GM12878 (cell line): ENCODE measurements at regions not wholly inside any gene's neighbourhood (a gene's known extent, or its start where the extent isn't known, plus 50 kb on each side); places are given as distances from the start of the nearest gene placed in this dataset.
"Not testable (repeated sequence)": the region's sequence is repeated elsewhere in the genome, so short reads cannot be mapped to it uniquely, and the experiment has no call there.

Experiments used
- ATAC-seq: fragments of 200-7000 bp; cut with Tn5 transposase; 3 replicates; pipeline ENCODE4 v1.9.1; 2020; ENCODE audit warnings: mild to moderate bottlenecking, moderate library complexity
- BruUV-seq: library from RNA; stranded (reverse); fragments of 400-500 nt; replicated peaks from 2 replicates; lab custom pipeline; 2021; lab: Mats Ljungman, UMichigan
- CTCF ChIA-PET: fragments of 300-600 bp; sonication (Branson Sonifier 250); formaldehyde crosslinking; extraction: SDS; loops from one replicate; lab custom pipeline; 2021; ENCODE audit warnings: inconsistent platforms; lab: Yijun Ruan, JAX
- POLR2A ChIA-PET: fragments of 350-600 bp; formaldehyde crosslinking; extraction: SDS; loops from one replicate; lab custom pipeline; 2021; ENCODE audit warnings: inconsistent platforms; lab: Charles Lee
- RAD21 ChIA-PET: fragments of 300-600 bp; sonication (Branson Sonifier 250); formaldehyde crosslinking; loops from one replicate; lab custom pipeline; 2023; ENCODE audit warnings: antibody characterized with exemption; ENCODE audit not compliant: unreplicated experiment; lab: Charles Lee
- SMC1A ChIA-PET: fragments of 300-600 bp; sonication (Branson Sonifier 250); formaldehyde crosslinking; loops from one replicate; lab custom pipeline; 2023; ENCODE audit not compliant: unreplicated experiment, uncharacterized antibody; lab: Charles Lee
- DNase-seq: peaks from one replicate; pipeline ENCODE4 v3.0.0-alpha.2; 2011; ENCODE audit warnings: low read depth, low spot score
- FAIRE-seq: peaks from 3 replicates; lab custom pipeline; 2011; peaks lifted over from hg19 to GRCh38; lab: Jason Lieb, UNC
- H2AFZ ChIP-seq: 2 replicates; pipeline ENCODE4 v1.6.0; 2011; ENCODE audit warnings: low read depth, low read length, control low read depth; ENCODE audit not compliant: control insufficient read depth
- H3K27ac ChIP-seq: 2 replicates; pipeline ENCODE4 v1.5.1; 2011; ENCODE audit warnings: control low read depth; ENCODE audit not compliant: control insufficient read depth, insufficient read depth
- H3K27me3 ChIP-seq, 2 experiments: replicated peaks in 1 of 2; 2 replicates each; pipeline versions ENCODE4 v1.6.0 to v1.6.1; 2011; ENCODE audit warnings: low read length in 1 of 2; ENCODE audit not compliant: control insufficient read depth in 2 of 2, insufficient read depth in 2 of 2
- H3K36me3 ChIP-seq, 2 experiments: 2 replicates each; pipeline ENCODE4 v1.5.1; 2011; ENCODE audit warnings: low read length in 1 of 2; ENCODE audit not compliant: control insufficient read depth in 2 of 2, insufficient read depth in 2 of 2
- H3K4me1 ChIP-seq: 2 replicates; pipeline ENCODE4 v1.6.1; 2011; ENCODE audit warnings: mild to moderate bottlenecking, low read length, moderate library complexity, mixed read lengths; ENCODE audit not compliant: control insufficient read depth, insufficient read depth
- H3K4me2 ChIP-seq: 2 replicates; pipeline ENCODE4 v1.6.0; 2011; ENCODE audit warnings: control low read depth; ENCODE audit not compliant: control insufficient read depth, insufficient read depth
- H3K4me3 ChIP-seq: fragments of 200-600 bp; sonication (generic); 2 replicates; pipeline ENCODE4 v1.5.1; 2016
- H3K79me2 ChIP-seq: 2 replicates; pipeline ENCODE4 v1.6.0; 2011; ENCODE audit warnings: low read length; ENCODE audit not compliant: control insufficient read depth, insufficient read depth
- H3K9ac ChIP-seq: 2 replicates; pipeline ENCODE4 v1.8.0; 2011; ENCODE audit warnings: low read length, control low read depth, mixed read lengths; ENCODE audit not compliant: control insufficient read depth, insufficient read depth
- H3K9me3 ChIP-seq: replicated peaks from 3 replicates; pipeline ENCODE4 v1.5.1; 2011; ENCODE audit warnings: mild to moderate bottlenecking, low read length; ENCODE audit not compliant: control insufficient read depth, insufficient read depth
- H4K20me1 ChIP-seq: 2 replicates; pipeline ENCODE4 v1.6.0; 2011; ENCODE audit not compliant: control insufficient read depth, insufficient read depth
- BCL11A ChIP-seq: IDR thresholded peaks from 2 replicates; pipeline ENCODE4 v1.6.1; 2011; ENCODE audit warnings: low read depth, low read length
- CBFB ChIP-seq: IDR thresholded peaks from 2 replicates; pipeline ENCODE4 v1.6.1; 2016; ENCODE audit warnings: antibody characterized with exemption, low read depth
- CHD4 ChIP-seq: fragments of 200-600 bp; sonication (generic); IDR thresholded peaks from 2 replicates; pipeline ENCODE4 v1.6.1; 2016; ENCODE audit warnings: mild to moderate bottlenecking
- GABPA ChIP-seq: IDR thresholded peaks from 2 replicates; pipeline ENCODE4 v1.6.1; 2014; ENCODE audit warnings: antibody characterized with exemption, low read depth, mild to moderate bottlenecking, inconsistent platforms
- SMAD1 ChIP-seq: fragments of 450-650 bp; IDR thresholded peaks from 2 replicates; pipeline ENCODE4 v1.6.1; 2018; ENCODE audit warnings: mild to moderate bottlenecking, low read depth; ENCODE audit not compliant: partially characterized antibody
- YBX1 ChIP-seq: fragments of 450-650 bp; IDR thresholded peaks from 2 replicates; pipeline ENCODE4 v1.6.1; 2016; ENCODE audit warnings: antibody characterized with exemption
- whole genome bisulfite sequencing: methylation state at CpG from one replicate; pipeline ENCODE4 v1.1.6; 2016; ENCODE audit warnings: low lambda C conversion rate; ENCODE audit not compliant: insufficient replicate concordance, insufficient coverage; ENCODE audit errors: missing lambda C conversion rate; 5-methylcytosine and 5-hydroxymethylcytosine counted together
- in situ Hi-C: fragments of 300-500 bp; cut with MboI; formaldehyde crosslinking; loops from 9 replicates; pipeline ENCODE4 v1.14.3; 2018; ENCODE audit warnings: mixed read lengths
- intact Hi-C: fragments of 100-400 bp; cut with micrococcal nuclease; formaldehyde crosslinking; loops from one replicate; pipeline ENCODE4 v1.14.2; 2022; ENCODE audit not compliant: unreplicated experiment
- TF ChIP-seq, protein P1 (sequence below): fragments of 450-650 bp; IDR thresholded peaks from 2 replicates; pipeline ENCODE4 v1.6.1; 2014; ENCODE audit warnings: mild to moderate bottlenecking
- TF ChIP-seq, protein P2 (sequence below): fragments of 450-650 bp; formaldehyde crosslinking; IDR thresholded peaks from 2 replicates; pipeline ENCODE4 v1.4.0; 2020; ENCODE audit warnings: mild to moderate bottlenecking, moderate library complexity

DNA sequence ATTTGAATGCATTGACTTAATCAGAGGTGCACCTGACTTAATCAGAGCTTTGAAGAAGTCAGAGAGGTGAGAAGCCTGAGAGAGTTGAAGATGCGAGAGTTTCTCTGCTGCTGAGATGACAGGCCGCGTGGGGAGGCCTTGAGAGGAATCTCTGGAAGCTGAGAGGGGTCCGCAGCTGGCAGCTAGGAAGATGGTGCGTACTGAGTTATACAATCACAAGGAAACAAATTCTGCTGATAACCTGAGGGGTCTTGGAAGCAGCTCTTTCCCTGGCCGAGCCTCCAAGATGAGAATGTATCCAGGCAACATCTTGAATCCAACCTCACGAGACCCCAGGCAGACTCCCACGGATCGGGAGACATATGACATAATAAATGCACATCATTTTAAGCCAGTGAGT, 91.7 kb downstream of the SPATA31A6 start:
- no peak for FAIRE-seq

DNA sequence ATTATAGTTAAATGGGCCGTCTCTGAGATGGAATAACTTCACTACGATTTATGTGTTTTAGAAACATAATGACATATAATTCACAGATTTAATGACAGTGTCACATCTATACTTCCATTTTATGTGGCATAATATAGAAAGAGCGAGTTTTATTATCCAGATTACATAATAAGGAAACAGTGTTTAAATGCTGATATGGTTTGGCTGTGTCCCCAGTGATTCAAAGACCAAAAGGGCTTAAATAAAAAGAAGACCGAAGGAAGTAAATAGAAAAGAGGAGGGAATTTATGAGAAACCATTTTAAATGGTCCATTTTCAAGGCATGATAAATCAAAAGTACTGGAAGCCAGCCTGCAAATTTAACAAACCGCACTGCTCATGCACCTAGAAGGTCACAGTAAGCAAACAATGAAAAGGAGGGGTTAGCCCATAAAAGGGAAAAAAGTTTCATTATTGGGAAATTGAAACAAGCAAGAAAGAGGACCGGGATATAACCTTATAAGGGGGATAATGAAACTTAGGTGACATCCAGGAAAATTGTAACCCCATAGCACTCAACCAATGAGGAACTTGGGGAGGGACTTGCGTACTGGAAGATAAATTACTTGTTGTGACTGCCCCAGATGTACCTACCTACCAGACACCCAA, 99.2 kb downstream of the SPATA31A6 start:
- SMC1A ChIA-PET, H3K79me2 ChIP-seq, DNase-seq, H2AFZ ChIP-seq, in situ Hi-C loops, intact Hi-C loops, H3K4me1 ChIP-seq, H3K9me3 ChIP-seq, RAD21 ChIA-PET, POLR2A ChIA-PET, H3K27ac ChIP-seq, H3K4me3 ChIP-seq, FAIRE-seq, ATAC-seq, H3K4me2 ChIP-seq, H3K9ac ChIP-seq, CTCF ChIA-PET, BruUV-seq, H3K36me3 ChIP-seq, H4K20me1 ChIP-seq, H3K27me3 ChIP-seq: not testable (repeated sequence)
- 15% methylated on average over 7 of the region's 7 CpGs for WGBS

More for the DNA sequence above, 91.7 kb downstream of the SPATA31A6 start:
- no peak overlapping the region for H3K27ac ChIP-seq
- intact Hi-C loops (no loop called here), in situ Hi-C loops (no loop called here)
- no peaks in the 10 kb centered on the region for H3K27me3 ChIP-seq
- ATAC-seq, result no peak
- TF ChIP-seq GABPA (no peak), BCL11A (no peak), CBFB (no peak), YBX1 (no peak), SMAD1 (no peak), CHD4 (no peak)
- TF ChIP-seq, protein P1, sequence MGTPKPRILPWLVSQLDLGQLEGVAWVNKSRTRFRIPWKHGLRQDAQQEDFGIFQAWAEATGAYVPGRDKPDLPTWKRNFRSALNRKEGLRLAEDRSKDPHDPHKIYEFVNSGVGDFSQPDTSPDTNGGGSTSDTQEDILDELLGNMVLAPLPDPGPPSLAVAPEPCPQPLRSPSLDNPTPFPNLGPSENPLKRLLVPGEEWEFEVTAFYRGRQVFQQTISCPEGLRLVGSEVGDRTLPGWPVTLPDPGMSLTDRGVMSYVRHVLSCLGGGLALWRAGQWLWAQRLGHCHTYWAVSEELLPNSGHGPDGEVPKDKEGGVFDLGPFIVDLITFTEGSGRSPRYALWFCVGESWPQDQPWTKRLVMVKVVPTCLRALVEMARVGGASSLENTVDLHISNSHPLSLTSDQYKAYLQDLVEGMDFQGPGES, result no peak
- TF ChIP-seq, protein P2, sequence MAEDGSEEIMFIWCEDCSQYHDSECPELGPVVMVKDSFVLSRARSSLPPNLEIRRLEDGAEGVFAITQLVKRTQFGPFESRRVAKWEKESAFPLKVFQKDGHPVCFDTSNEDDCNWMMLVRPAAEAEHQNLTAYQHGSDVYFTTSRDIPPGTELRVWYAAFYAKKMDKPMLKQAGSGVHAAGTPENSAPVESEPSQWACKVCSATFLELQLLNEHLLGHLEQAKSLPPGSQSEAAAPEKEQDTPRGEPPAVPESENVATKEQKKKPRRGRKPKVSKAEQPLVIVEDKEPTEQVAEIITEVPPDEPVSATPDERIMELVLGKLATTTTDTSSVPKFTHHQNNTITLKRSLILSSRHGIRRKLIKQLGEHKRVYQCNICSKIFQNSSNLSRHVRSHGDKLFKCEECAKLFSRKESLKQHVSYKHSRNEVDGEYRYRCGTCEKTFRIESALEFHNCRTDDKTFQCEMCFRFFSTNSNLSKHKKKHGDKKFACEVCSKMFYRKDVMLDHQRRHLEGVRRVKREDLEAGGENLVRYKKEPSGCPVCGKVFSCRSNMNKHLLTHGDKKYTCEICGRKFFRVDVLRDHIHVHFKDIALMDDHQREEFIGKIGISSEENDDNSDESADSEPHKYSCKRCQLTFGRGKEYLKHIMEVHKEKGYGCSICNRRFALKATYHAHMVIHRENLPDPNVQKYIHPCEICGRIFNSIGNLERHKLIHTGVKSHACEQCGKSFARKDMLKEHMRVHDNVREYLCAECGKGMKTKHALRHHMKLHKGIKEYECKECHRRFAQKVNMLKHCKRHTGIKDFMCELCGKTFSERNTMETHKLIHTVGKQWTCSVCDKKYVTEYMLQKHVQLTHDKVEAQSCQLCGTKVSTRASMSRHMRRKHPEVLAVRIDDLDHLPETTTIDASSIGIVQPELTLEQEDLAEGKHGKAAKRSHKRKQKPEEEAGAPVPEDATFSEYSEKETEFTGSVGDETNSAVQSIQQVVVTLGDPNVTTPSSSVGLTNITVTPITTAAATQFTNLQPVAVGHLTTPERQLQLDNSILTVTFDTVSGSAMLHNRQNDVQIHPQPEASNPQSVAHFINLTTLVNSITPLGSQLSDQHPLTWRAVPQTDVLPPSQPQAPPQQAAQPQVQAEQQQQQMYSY, result no peak
- H3K79me2 ChIP-seq, result no peaks in the 10 kb centered on the region
- no peaks in the 10 kb centered on the region for H3K4me1 ChIP-seq
- no peak overlapping the region for H3K4me2 ChIP-seq
- ChIA-PET SMC1A (no interaction called here), POLR2A (no interaction called here), RAD21 (no interaction called here), CTCF (no interaction called here)
- no peak overlapping the region for H3K4me3 ChIP-seq
- DNase-seq, result no peak
- H3K9ac ChIP-seq, result no peak overlapping the region
- H4K20me1 ChIP-seq, result no peaks in the 10 kb centered on the region
- BruUV-seq, result no TSS peak
- H3K9me3 ChIP-seq, result no peaks in the 10 kb centered on the region
- H2AFZ ChIP-seq, result no peak overlapping the region
- WGBS, result 30% methylated on average over 9 of the region's 9 CpGs
- no peaks in the 10 kb centered on the region for H3K36me3 ChIP-seq
